GM19351 (cell line): ENCODE measurements at regions not wholly inside any gene's neighbourhood (a gene's known extent, or its start where the extent isn't known, plus 50 kb on each side); places are given as distances from the start of the nearest gene placed in this dataset.
A peak's percentile ranks its signal among the peaks of the same experiment; 100 is the strongest.

Experiments used
- ATAC-seq: cut with Tn5 transposase; IDR thresholded peaks from one replicate; pipeline ENCODE4 v1.9.1; 2021; ENCODE audit warnings: mild to moderate bottlenecking, moderate library complexity; ENCODE audit not compliant: unreplicated experiment

- no peak for ATAC-seq
Observed at GRCh38 chr11:28581286-28582242, 473.4 kb downstream of the METTL15 start.

GRCh38 chr11:28571371-28571770 is 463.2 kb downstream of the METTL15 start:
- no peak for ATAC-seq

GRCh38 chr11:28569106-28569505 is 460.9 kb downstream of the METTL15 start:
- no peak for ATAC-seq

GRCh38 chr11:28566339-28567089 is 458.3 kb downstream of the METTL15 start:
- ATAC-seq = no peak

DNA sequence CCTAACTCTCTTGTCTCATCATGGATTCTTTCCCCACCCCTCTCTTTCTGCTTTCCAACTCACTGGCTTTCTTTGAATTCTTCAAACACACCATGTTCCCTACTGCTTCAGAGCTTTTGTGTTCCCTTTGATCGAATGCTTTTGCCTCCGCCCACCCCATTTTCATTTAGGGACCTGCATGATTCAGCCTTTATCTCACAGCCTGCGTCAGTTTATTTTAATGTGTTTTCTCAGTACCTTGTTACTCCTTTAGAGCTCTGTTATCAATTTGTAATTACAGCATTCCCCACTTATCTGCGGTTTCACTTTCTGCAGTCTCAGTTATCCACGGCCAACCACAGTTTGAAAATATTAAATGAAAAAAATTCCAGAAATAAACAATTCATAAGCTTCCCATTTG is 451.3 kb downstream of the METTL15 start:
- ATAC-seq = no peak

DNA sequence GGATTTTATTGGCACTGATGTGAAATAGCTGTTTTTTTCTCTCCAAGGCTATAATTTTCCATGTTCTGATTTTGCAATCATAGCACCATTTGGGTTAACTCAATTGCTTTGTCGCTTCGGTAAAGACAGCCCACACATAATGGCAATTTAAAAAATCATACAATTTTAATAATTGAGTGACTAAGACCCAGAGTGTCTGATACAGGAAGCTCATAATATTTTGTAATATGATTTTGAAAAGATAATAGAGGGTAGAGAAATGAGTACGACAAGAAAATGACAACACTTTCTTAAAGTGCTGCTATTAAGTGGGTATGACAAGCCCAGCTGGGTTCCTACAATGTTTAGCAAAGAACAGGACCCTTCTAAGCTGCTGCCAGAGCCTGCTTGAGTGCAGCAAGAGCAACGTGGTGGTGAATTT is 439.1 kb downstream of the METTL15 start:
- ATAC-seq = no peak

- ATAC-seq = no peak
Observed at GRCh38 chr11:28545536-28545935, 437.3 kb downstream of the METTL15 start.

GRCh38 chr11:28542561-28542960 is 434.4 kb downstream of the METTL15 start:
- no peak for ATAC-seq

DNA sequence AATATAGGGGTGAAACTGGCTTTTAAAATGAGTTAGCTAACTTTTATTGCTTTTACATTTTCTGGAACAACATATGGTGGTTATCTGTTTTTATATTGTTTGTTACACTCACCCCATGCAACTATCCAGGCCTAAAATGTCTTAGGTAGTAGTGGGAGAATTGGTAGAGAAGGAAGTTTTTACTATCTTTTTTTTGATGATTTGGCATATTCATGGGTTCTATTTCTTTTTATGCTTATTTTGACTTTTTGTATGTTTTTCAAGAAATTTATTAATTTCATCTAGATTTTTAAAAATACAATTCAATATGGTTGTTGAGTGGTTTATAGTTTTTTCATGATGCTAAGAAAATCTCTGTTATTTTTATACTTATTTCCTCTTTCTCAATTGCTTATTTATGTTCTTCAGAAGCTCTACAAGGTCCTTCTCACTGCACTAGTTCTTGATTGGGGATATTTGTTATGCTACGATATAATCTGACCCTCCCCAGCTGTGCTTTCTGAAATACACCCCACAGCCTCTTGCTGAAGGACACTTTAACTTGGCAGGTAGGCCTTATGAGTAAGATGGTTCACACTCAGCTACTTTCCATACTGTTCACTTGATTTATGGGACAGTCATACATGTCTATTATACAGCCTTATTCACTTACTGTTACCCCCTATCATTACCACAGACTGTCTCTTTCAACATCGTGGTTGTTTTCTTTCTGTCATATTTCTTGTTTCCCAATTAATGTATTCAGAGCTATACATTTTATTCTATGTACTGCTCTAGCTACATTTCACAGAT is 431.2 kb downstream of the METTL15 start:
- ATAC-seq = no peak

DNA sequence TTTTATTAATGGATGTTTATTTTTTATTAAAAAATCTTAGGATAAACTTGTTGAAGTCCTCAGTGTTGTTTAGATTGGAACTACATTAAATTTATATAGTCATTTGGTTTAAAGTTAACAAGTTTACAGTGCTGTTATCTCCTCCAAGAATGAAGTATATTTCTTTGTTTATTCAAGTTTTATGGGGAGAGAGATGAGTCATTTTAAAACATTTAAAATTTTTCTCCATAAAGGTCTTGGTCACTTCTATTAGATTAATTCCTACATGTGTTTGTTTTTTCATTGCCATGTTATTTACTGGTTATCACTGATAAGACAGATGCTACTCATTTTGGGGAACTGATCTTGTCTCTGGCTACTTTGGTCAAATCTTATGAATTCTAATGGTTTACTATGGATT is 429.6 kb downstream of the METTL15 start:
- no peak for ATAC-seq

GRCh38 chr11:28536504-28537267 is 428.5 kb downstream of the METTL15 start:
- ATAC-seq = no peak

DNA sequence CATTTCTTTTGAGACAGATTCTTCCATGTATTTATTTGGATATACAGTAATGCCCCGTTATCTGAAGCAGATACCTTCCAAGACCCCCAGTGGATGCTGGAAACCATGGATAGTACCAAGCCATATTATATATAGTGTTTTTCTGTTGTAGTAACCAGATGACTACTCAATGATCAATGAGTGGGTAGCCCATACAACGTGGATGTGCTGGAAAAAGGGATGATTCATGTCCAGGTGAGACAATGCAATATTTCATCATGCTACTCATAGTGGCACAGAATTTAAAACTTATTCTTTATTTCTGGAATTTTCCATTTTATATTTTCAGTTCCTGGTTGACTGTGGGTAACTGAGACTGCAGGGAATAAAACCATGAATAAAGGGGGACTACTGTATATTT is 427.5 kb downstream of the METTL15 start:
- no peak for ATAC-seq

DNA sequence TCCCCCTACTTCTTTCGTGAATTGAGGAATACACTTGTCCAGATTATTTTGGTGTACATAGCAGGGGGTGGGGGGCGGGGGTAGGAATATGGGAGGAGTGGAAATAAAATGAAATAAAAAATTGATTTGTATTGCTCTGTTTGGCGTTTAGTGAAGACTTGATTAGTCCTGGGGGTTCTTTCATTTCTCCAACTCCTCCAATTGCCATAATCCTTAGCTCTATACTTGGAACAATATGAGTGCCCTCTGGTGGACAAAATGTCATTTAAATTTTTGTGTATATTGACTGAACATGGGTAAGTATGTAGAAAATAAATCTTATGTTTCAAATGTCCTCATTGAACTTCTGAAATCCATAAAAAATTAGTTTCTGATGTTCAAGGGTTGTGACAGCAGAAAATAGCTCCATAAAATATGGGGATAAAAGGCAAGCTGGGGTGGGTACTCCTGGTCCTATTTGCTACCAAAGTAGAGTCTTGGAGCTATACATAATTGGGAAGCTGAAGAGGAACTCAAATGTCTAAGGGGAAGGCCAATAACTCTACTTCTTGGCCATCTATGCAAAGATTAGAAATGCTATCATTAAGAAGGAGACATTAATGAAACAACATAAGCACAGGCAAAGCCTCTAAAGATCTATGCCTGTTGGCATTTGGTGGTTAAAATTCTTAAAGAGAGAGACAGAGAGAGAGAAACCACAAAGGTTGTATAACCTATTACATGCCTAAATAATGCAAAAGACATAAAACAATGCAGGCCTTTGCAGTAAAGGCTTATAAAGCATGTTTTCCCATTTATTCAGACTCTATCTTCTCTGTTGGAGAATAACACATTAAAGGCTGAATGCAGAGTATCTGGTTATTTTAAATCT is 421.6 kb downstream of the METTL15 start:
- ATAC-seq = peak; percentile 47

DNA sequence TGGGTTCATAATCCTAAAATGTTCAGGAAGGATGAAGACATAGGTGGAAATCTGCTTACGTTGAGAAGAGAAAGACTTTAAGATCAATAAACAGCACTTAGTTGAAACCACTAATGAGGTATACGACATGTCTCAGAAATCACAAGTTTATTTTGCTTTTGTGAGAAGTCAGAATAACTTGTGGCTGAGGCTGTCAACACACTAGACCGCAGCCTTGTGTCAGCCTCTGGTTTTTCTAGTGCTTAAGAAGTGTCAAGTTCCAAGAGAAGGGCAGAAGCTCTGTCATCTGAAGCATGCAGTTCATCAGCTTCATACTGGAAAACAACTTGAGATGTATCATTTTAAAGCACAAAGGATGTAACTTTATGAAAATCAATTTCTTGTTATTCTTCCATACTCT is 420.9 kb downstream of the METTL15 start:
- ATAC-seq = no peak

GRCh38 chr11:28528217-28528616 is 420.0 kb downstream of the METTL15 start:
- no peak for ATAC-seq

GRCh38 chr11:28526406-28526751 is 418.2 kb downstream of the METTL15 start:
- no peak for ATAC-seq

- ATAC-seq = no peak
Observed at GRCh38 chr11:28525636-28526405, 417.6 kb downstream of the METTL15 start.

GRCh38 chr11:28524098-28524497 is 415.9 kb downstream of the METTL15 start:
- ATAC-seq = no peak

DNA sequence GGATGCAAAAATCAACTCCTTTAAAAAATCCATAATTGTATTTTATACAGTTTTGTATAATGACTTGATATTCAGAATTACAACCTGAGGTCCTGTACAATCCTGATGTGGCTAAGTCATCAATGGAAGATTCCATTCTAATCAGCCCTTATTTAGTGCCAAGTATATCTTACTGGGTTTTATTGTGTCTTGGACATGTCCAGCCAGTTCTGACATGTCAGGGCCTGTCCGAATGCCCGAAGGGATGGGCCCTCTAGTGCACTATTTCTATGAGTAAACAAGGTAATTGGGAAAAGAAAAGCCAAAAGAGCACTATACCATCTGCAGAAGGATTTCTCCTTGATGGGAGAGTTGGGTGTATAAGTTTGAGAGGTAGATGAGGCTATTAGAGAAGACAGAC is 412.9 kb downstream of the METTL15 start:
- ATAC-seq = no peak
